ENCODE measurements at regions not wholly inside any gene's neighbourhood (a gene's known extent, or its start where the extent isn't known, plus 50 kb on each side); places are given as distances from the start of the nearest gene placed in this dataset.

GRCh38 chr13:59449750-59450149 lies 714.0 kb downstream of the DIAPH3 start:
- ChIA-PET CTCF (no interaction called here), POLR2A (no interaction called here)

GRCh38 chr13:59450229-59450628 lies 713.5 kb downstream of the DIAPH3 start:
- CTCF ChIA-PET, result no interaction called here
- POLR2A ChIA-PET, result no interaction called here

- ChIA-PET POLR2A (no interaction called here), CTCF (no interaction called here)
Measured at GRCh38 chr13:59451236-59451635, 712.5 kb downstream of the DIAPH3 start.

GRCh38 chr13:59452189-59452890 lies 711.4 kb downstream of the DIAPH3 start:
- ChIA-PET CTCF (no interaction called here), POLR2A (no interaction called here)

- CTCF ChIA-PET, result no interaction called here
- POLR2A ChIA-PET, result no interaction called here
Measured at GRCh38 chr13:59458908-59459579, 704.7 kb downstream of the DIAPH3 start.

- ChIA-PET CTCF (no interaction called here), POLR2A (no interaction called here)
Measured at GRCh38 chr13:59459972-59460371, 703.8 kb downstream of the DIAPH3 start.

GRCh38 chr13:59461411-59461810 lies 702.3 kb downstream of the DIAPH3 start:
- ChIA-PET POLR2A (no interaction called here), CTCF (no interaction called here)

GRCh38 chr13:59463023-59463422 lies 700.7 kb downstream of the DIAPH3 start:
- CTCF ChIA-PET, result no interaction called here
- POLR2A ChIA-PET, result no interaction called here

GRCh38 chr13:59464926-59465325 lies 698.8 kb downstream of the DIAPH3 start:
- POLR2A ChIA-PET, result no interaction called here

GRCh38 chr13:59468396-59468795 lies 695.3 kb downstream of the DIAPH3 start:
- CTCF ChIA-PET, result no interaction called here

More at GRCh38 chr13:59464926-59465325, 698.8 kb downstream of the DIAPH3 start:
- CTCF ChIA-PET, result no interaction called here

GRCh38 chr13:59471106-59471505 lies 692.6 kb downstream of the DIAPH3 start:
- POLR2A ChIA-PET, result no interaction called here

More at GRCh38 chr13:59468396-59468795, 695.3 kb downstream of the DIAPH3 start:
- POLR2A ChIA-PET, result no interaction called here

GRCh38 chr13:59472134-59472533 lies 691.6 kb downstream of the DIAPH3 start:
- CTCF ChIA-PET, result no interaction called here
- POLR2A ChIA-PET, result no interaction called here

More at GRCh38 chr13:59471106-59471505, 692.6 kb downstream of the DIAPH3 start:
- CTCF ChIA-PET, result no interaction called here

- ChIA-PET CTCF (no interaction called here), POLR2A (no interaction called here)
Measured at GRCh38 chr13:59474696-59475095, 689.0 kb downstream of the DIAPH3 start.

- ChIA-PET POLR2A (no interaction called here), CTCF (no interaction called here)
Measured at GRCh38 chr13:59475911-59476310, 687.8 kb downstream of the DIAPH3 start.

GRCh38 chr13:59476366-59476765 lies 687.4 kb downstream of the DIAPH3 start:
- CTCF ChIA-PET, result no interaction called here
- POLR2A ChIA-PET, result no interaction called here

- CTCF ChIA-PET, result no interaction called here
- POLR2A ChIA-PET, result no interaction called here
Measured at GRCh38 chr13:59477011-59477410, 686.7 kb downstream of the DIAPH3 start.

GRCh38 chr13:59478908-59479307 lies 684.8 kb downstream of the DIAPH3 start:
- POLR2A ChIA-PET, result no interaction called here
- CTCF ChIA-PET, result no interaction called here

- ChIA-PET CTCF (no interaction called here), POLR2A (no interaction called here)
Measured at GRCh38 chr13:59479629-59480028, 684.1 kb downstream of the DIAPH3 start.

- ChIA-PET CTCF (no interaction called here), POLR2A (no interaction called here)
Measured at GRCh38 chr13:59480396-59481259, 683.1 kb downstream of the DIAPH3 start.

- POLR2A ChIA-PET, result no interaction called here
- CTCF ChIA-PET, result no interaction called here
Measured at GRCh38 chr13:59483501-59484145, 680.1 kb downstream of the DIAPH3 start.

- POLR2A ChIA-PET, result no interaction called here
Measured at GRCh38 chr13:59487883-59488282, 675.8 kb downstream of the DIAPH3 start.

More at GRCh38 chr13:59487883-59488282, 675.8 kb downstream of the DIAPH3 start:
- CTCF ChIA-PET, result no interaction called here

Data from activated CD8-positive, alpha-beta memory T cell treated with anti-CD3 and anti-CD28 coated beads for 36 hours (primary cell).